HCT116 (cell line): ENCODE measurements at regions not wholly inside any gene's neighbourhood (a gene's known extent, or its start where the extent isn't known, plus 50 kb on each side); places are given as distances from the start of the nearest gene placed in this dataset.

Experiments used
- ATAC-seq: fragments of 200-7000 bp; cut with Tn5 transposase; 2 replicates; pipeline ENCODE4 v1.9.1; 2020; ENCODE audit warnings: mild to moderate bottlenecking, moderate library complexity
- BruUV-seq: library from RNA; stranded (reverse); fragments of 400-500 nt; replicated peaks from 2 replicates; lab custom pipeline; 2021; lab: Mats Ljungman, UMichigan
- CTCF ChIA-PET: fragments of 300-600 bp; sonication (Branson Sonifier 250); formaldehyde crosslinking; loops from one replicate; lab custom pipeline; 2021; ENCODE audit warnings: antibody characterized with exemption; lab: Charles Lee
- POLR2A ChIA-PET: fragments of 300-600, 350-600 bp; sonication (Branson Sonifier 250); formaldehyde crosslinking; loops from one replicate; lab custom pipeline; 2021; ENCODE audit warnings: antibody characterized with exemption; lab: Charles Lee
- RAD21 ChIA-PET, 2 experiments: fragments of 300-600 bp; sonication (Branson Sonifier 250); formaldehyde crosslinking; loops; one replicate each; lab custom pipeline; 2023; ENCODE audit warnings: low total read pairs in 2 of 2; ENCODE audit not compliant: uncharacterized antibody in 2 of 2, unreplicated experiment in 2 of 2, low non-redundant PET in 1 of 2; lab: Charles Lee
- DNase-seq: peaks from one replicate; pipeline ENCODE4 v3.0.0-alpha.2; 2010; ENCODE audit warnings: low read depth, low spot score
- H2AFZ ChIP-seq: fragments of 200-600 bp; shearing (Covaris generic), sonication (generic); 2 replicates; pipeline ENCODE4 v1.6.1; 2017; ENCODE audit warnings: low read depth, mixed run types, mixed read lengths, antibody characterized with exemption, low read length; ENCODE audit not compliant: poor library complexity, severe bottlenecking
- H3K27ac ChIP-seq: 2 replicates; pipeline ENCODE4 v1.5.1; 2012; ENCODE audit warnings: low read depth, low read length
- H3K27me3 ChIP-seq: fragments of 200-600 bp; sonication (generic); 2 replicates; pipeline ENCODE4 v1.6.1; 2016; ENCODE audit warnings: mixed run types, low read length, mixed read lengths; ENCODE audit not compliant: insufficient read depth
- H3K36me3 ChIP-seq, 2 experiments: fragments of 200-500 bp in 1 of 2; fragments of 200-600 bp in 1 of 2; sonication (Bioruptor generic) in 1 of 2; sonication (generic) in 1 of 2; 2 replicates each; pipeline versions ENCODE4 v1.5.1 to v1.6.1; 2014 to 2016; ENCODE audit warnings: low read length in 2 of 2, inconsistent platforms in 1 of 2, mixed read lengths in 1 of 2, mixed run types in 1 of 2; ENCODE audit not compliant: insufficient read depth in 2 of 2, control insufficient read depth in 1 of 2
- H3K4me1 ChIP-seq, 2 experiments: fragments of 200-600 bp in 1 of 2; sonication (generic) in 1 of 2; 2 replicates each; pipeline versions ENCODE4 v1.5.1 to v1.6.1; 2012 to 2017; ENCODE audit warnings: low read length in 2 of 2, inconsistent platforms in 1 of 2, mild to moderate bottlenecking in 1 of 2, mixed read lengths in 1 of 2, mixed run types in 1 of 2, moderate library complexity in 1 of 2; ENCODE audit not compliant: insufficient read depth in 2 of 2, control insufficient read depth in 1 of 2
- H3K4me2 ChIP-seq: fragments of 200-600 bp; sonication (generic); 2 replicates; pipeline ENCODE4 v1.6.1; 2017; ENCODE audit warnings: mixed run types, low read length, mixed read lengths
- H3K4me3 ChIP-seq, 2 experiments: fragments of 200-600 bp in 1 of 2; sonication (generic) in 1 of 2; replicated peaks in 1 of 2; 2 replicates each; pipeline ENCODE4 v1.5.1; 2011 to 2016; ENCODE audit warnings: low read length in 2 of 2, control low read depth in 1 of 2, low read depth in 1 of 2, mild to moderate bottlenecking in 1 of 2, mixed read lengths in 1 of 2, mixed run types in 1 of 2
- H3K79me2 ChIP-seq: fragments of 200-600 bp; sonication (generic); 2 replicates; pipeline ENCODE4 v1.6.1; 2017; ENCODE audit warnings: mild to moderate bottlenecking, mixed run types, low read length, moderate library complexity, mixed read lengths; ENCODE audit not compliant: insufficient read depth
- H3K9ac ChIP-seq: fragments of 200-600 bp; sonication (generic); 2 replicates; pipeline ENCODE4 v1.6.1; 2016; ENCODE audit warnings: low read length, mixed read lengths
- H3K9me2 ChIP-seq: fragments of 200-600 bp; sonication (generic), shearing (Covaris generic); 2 replicates; pipeline ENCODE4 v1.6.1; 2017; ENCODE audit warnings: mixed run types, mild to moderate bottlenecking, moderate library complexity; ENCODE audit not compliant: insufficient read depth
- H3K9me3 ChIP-seq, 2 experiments: fragments of 200-500 bp in 1 of 2; fragments of 200-600 bp in 1 of 2; sonication (Bioruptor generic) in 1 of 2; sonication (generic) in 1 of 2; 2 replicates each; pipeline ENCODE4 v1.6.1; 2014 to 2017; ENCODE audit warnings: low read length in 2 of 2, mixed read lengths in 2 of 2, inconsistent platforms in 1 of 2, low read depth in 1 of 2, mild to moderate bottlenecking in 1 of 2, mixed run types in 1 of 2, moderate library complexity in 1 of 2; ENCODE audit not compliant: control insufficient read depth in 1 of 2, insufficient read depth in 1 of 2
- H4K20me1 ChIP-seq: fragments of 200-600 bp; sonication (generic), shearing (Covaris generic); 2 replicates; pipeline ENCODE4 v1.6.1; 2017; ENCODE audit warnings: mixed run types, mild to moderate bottlenecking, moderate library complexity; ENCODE audit not compliant: insufficient read depth
- FOSL1 ChIP-seq: IDR thresholded peaks from 2 replicates; pipeline ENCODE4 v1.6.1; 2012; ENCODE audit warnings: low read depth
- RAD21 ChIP-seq: IDR thresholded peaks from 2 replicates; pipeline ENCODE4 v1.6.1; 2012; ENCODE audit warnings: low read depth, mild to moderate bottlenecking
- SRF ChIP-seq: IDR thresholded peaks from 2 replicates; pipeline ENCODE4 v1.6.1; 2012; ENCODE audit warnings: low read depth
- ZFX ChIP-seq: fragments of 450-650 bp; IDR thresholded peaks from 2 replicates; pipeline ENCODE4 v1.6.1; 2017
- ZNF274 ChIP-seq: fragments of 200-500 bp; sonication (Bioruptor generic); IDR thresholded peaks from 2 replicates; pipeline ENCODE4 v1.6.1; 2014; ENCODE audit warnings: mild to moderate bottlenecking, low read depth, low read length, inconsistent platforms
- intact Hi-C: fragments of 100-400 bp; cut with micrococcal nuclease; formaldehyde crosslinking; loops from 2 replicates; pipeline ENCODE4 v1.10.0; 2022
- TF ChIP-seq, protein P1 (sequence below): IDR thresholded peaks from 2 replicates; pipeline ENCODE4 v1.6.1; 2011; ENCODE audit warnings: mild to moderate bottlenecking, low read length, moderate library complexity; ENCODE audit not compliant: insufficient replicate concordance; ENCODE audit errors: extremely low read depth
- TF ChIP-seq, protein P2 (sequence below), 3 experiments: fragments of 200-600 bp in 1 of 3; sonication (generic) in 1 of 3; IDR thresholded peaks in 2 of 3; conservative IDR thresholded peaks in 1 of 3; 2 replicates each; pipeline ENCODE4 v1.5.1; 2012 to 2017; ENCODE audit warnings: low read depth in 2 of 3, low read length in 2 of 3, antibody characterized with exemption in 1 of 3, borderline replicate concordance in 1 of 3, control low read depth in 1 of 3, mild to moderate bottlenecking in 1 of 3, mixed read lengths in 1 of 3, mixed run types in 1 of 3, moderate library complexity in 1 of 3; ENCODE audit not compliant: insufficient read depth in 1 of 3

DNA sequence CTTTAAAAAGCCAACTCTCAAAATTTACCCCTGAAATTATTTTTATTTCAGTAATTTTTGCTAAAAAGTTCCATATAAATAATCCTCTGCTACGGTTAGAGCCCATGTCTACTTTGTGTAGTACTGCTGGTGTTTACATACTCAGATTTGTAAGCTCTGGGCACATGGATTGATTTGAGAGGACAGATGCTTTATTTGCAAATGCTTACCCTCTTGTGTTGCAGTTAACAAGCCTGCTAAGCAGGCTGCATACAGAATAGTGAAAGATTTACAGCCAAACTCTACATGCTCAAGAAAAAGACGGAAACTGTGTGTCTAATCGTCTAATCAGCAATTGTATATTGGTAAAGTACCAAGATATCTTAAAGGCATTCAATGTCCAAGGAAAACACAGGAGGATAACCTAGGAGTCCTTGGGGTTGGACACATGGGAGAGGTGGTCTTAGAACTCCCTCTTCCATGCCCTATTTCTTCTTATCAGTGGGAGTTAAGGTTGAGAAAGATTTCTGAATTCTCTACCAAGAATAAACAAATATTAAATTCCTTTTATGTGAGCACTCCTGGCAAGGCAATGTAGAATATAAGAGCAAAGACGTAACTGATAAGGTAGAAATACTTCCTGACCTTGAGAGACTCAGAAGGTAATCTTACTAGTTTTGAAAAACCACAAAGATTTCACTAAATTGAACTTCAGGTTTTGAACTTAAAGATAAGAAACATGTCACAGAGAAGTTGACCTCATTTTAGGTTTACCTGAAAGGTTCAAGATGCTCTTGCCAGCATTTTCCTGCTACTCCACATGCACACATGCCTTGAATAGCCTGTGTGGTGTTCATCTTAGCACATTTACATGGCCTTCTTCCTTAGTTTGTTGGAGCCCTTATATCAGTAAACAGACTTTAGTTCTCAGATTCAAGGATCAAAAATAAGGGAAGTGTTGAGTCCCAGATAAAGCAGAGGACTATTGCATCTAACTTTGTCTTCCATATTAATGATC lies 1216.5 kb downstream of the SORCS3 start:
- no peaks in the 10 kb centered on the region for H3K27me3 ChIP-seq
- intact Hi-C loops = no loop called here
- no peaks in the 10 kb centered on the region for H3K79me2 ChIP-seq
- H3K27ac ChIP-seq = no peak overlapping the region
- H4K20me1 ChIP-seq = no peaks in the 10 kb centered on the region
- H3K9me2 ChIP-seq = no peaks in the 10 kb centered on the region
- no peak for ATAC-seq
- H3K9ac ChIP-seq = no peak overlapping the region
- no peaks in the 10 kb centered on the region for H3K4me1 ChIP-seq
- ChIA-PET POLR2A (no interaction called here), CTCF (no interaction called here), RAD21 (no interaction called here)
- no TSS peak for BruUV-seq
- H3K9me3 ChIP-seq = peaks cover 21 to 45% of the 10 kb centered on the region in 2 experiments; a peak in 3 of 4 replicates
- H3K4me2 ChIP-seq = no peak overlapping the region
- TF ChIP-seq ZFX (no peak), FOSL1 (no peak), ZNF274 (no peak), RAD21 (no peak), SRF (no peak)
- TF ChIP-seq, protein P1, sequence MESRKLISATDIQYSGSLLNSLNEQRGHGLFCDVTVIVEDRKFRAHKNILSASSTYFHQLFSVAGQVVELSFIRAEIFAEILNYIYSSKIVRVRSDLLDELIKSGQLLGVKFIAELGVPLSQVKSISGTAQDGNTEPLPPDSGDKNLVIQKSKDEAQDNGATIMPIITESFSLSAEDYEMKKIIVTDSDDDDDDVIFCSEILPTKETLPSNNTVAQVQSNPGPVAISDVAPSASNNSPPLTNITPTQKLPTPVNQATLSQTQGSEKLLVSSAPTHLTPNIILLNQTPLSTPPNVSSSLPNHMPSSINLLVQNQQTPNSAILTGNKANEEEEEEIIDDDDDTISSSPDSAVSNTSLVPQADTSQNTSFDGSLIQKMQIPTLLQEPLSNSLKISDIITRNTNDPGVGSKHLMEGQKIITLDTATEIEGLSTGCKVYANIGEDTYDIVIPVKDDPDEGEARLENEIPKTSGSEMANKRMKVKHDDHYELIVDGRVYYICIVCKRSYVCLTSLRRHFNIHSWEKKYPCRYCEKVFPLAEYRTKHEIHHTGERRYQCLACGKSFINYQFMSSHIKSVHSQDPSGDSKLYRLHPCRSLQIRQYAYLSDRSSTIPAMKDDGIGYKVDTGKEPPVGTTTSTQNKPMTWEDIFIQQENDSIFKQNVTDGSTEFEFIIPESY = no peak
- DNase-seq = no peak
- H3K36me3 ChIP-seq = no peaks in the 10 kb centered on the region
- no peak overlapping the region for H3K4me3 ChIP-seq
- no peak overlapping the region for H2AFZ ChIP-seq

DNA sequence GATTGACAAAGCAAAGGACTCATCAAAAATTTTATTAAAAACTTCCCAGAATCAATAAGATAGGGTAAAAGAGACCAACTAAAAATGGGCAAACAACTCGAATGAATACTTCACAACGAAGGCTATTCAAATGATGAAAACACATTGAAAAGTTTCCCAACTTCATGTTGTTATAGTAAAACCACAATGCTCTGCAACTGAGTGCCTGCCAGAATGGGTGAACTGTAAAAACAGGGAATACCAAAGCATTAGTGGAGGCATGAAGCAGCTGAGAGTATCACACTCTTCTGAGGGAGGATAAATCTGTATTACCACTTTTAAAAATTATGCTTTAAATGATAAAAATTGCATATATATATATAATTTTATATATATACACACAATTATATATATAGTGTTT lies 1214.7 kb downstream of the SORCS3 start:
- Histone ChIP-seq H3K27me3 (no peaks in the 10 kb centered on the region), H3K9me2 (no peaks in the 10 kb centered on the region), H3K36me3 (no peaks in the 10 kb centered on the region), H3K9ac (no peak overlapping the region), H2AFZ (no peak overlapping the region), H3K4me1 (no peaks in the 10 kb centered on the region), H3K4me2 (no peak overlapping the region), H3K9me3 (peaks cover 16 to 32% of the 10 kb centered on the region in 2 experiments; a peak in 2 of 4 replicates), H3K79me2 (no peaks in the 10 kb centered on the region), H3K27ac (no peak overlapping the region), H3K4me3 (no peak overlapping the region), H4K20me1 (no peaks in the 10 kb centered on the region)
- CTCF ChIA-PET = no interaction called here
- BruUV-seq = no TSS peak
- ATAC-seq = no peak
- POLR2A ChIA-PET = no interaction called here
- intact Hi-C loops = no loop called here
- RAD21 ChIA-PET = no interaction called here
- no peak for DNase-seq
- TF ChIP-seq, protein P2, sequence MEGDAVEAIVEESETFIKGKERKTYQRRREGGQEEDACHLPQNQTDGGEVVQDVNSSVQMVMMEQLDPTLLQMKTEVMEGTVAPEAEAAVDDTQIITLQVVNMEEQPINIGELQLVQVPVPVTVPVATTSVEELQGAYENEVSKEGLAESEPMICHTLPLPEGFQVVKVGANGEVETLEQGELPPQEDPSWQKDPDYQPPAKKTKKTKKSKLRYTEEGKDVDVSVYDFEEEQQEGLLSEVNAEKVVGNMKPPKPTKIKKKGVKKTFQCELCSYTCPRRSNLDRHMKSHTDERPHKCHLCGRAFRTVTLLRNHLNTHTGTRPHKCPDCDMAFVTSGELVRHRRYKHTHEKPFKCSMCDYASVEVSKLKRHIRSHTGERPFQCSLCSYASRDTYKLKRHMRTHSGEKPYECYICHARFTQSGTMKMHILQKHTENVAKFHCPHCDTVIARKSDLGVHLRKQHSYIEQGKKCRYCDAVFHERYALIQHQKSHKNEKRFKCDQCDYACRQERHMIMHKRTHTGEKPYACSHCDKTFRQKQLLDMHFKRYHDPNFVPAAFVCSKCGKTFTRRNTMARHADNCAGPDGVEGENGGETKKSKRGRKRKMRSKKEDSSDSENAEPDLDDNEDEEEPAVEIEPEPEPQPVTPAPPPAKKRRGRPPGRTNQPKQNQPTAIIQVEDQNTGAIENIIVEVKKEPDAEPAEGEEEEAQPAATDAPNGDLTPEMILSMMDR (IDR thresholded peaks at IDR 0.05 in 2 of 3, conservative IDR thresholded peaks at IDR 0.05 in 1 of 3; ENCODE audit: borderline replicate concordance in 1 of 3, insufficient read depth in 1 of 3, low read depth in 2 of 3, low read length in 2 of 3) = no peak
- TF ChIP-seq, protein P1 = no peak
